Prostate gland (tissue), 2 donors: ENCODE measurements at regions not wholly inside any gene's neighbourhood (a gene's known extent, or its start where the extent isn't known, plus 50 kb on each side); places are given as distances from the start of the nearest gene placed in this dataset.
"Not testable (repeated sequence)": the region's sequence is repeated elsewhere in the genome, so short reads cannot be mapped to it uniquely, and the experiment has no call there.

Experiments
- POLR2AphosphoS5 ChIP-seq: sonication (generic); formaldehyde crosslinking; IDR thresholded peaks from one replicate; pipeline ENCODE4 v1.6.1; 2017; ENCODE audit warnings: antibody characterized with exemption
- TF ChIP-seq, protein P1 (sequence below), 4 experiments: fragments of 200-600 bp in 2 of 4; fragments of 450-650 bp in 2 of 4; sonication (generic) in 2 of 4; IDR thresholded peaks; 1 replicate in 3 of 4; 2 replicates in 1 of 4; pipeline ENCODE4 v1.5.1; 2016 to 2019; ENCODE audit warnings: antibody characterized with exemption in 4 of 4, mild to moderate bottlenecking in 2 of 4, moderate library complexity in 2 of 4

DNA sequence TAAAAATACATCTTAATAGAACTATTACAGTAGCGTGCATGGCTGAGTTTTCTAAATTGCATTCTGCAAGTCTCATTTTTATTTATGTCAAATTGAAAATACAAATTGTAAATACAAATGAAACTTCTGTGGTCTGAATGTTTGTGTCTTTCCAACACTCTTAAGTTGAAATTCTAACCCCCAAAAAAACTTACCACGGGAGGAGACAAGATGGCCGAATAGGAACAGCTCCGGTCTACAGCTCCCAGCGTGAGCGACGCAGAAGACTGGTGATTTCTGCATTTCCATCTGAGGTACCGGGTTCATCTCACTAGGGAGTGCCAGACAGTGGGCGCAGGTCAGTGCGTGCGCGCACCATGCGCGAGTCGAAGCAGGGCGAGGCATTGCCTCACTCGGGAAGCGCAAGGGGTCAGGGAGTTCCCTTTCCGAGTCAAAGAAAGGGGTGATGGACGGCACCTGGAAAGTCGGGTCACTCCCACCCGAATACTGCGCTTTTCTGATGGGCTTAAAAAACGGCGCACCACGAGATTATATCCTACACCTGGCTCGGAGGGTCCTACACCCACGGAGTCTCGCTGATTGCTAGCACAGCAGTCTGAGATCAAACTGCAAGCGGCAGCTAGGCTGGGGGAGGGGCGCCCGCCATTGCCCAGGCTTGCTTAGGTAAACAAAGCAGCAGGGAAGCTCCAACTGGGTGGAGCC, 83.9 kb upstream of the PAM start:
- TF ChIP-seq, protein P1, sequence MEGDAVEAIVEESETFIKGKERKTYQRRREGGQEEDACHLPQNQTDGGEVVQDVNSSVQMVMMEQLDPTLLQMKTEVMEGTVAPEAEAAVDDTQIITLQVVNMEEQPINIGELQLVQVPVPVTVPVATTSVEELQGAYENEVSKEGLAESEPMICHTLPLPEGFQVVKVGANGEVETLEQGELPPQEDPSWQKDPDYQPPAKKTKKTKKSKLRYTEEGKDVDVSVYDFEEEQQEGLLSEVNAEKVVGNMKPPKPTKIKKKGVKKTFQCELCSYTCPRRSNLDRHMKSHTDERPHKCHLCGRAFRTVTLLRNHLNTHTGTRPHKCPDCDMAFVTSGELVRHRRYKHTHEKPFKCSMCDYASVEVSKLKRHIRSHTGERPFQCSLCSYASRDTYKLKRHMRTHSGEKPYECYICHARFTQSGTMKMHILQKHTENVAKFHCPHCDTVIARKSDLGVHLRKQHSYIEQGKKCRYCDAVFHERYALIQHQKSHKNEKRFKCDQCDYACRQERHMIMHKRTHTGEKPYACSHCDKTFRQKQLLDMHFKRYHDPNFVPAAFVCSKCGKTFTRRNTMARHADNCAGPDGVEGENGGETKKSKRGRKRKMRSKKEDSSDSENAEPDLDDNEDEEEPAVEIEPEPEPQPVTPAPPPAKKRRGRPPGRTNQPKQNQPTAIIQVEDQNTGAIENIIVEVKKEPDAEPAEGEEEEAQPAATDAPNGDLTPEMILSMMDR (IDR thresholded peaks at IDR 0.05): not testable (repeated sequence)
- TF ChIP-seq POLR2AphosphoS5: not testable (repeated sequence)
